ENCODE measurements at regions not wholly inside any gene's neighbourhood (a gene's known extent, or its start where the extent isn't known, plus 50 kb on each side); places are given as distances from the start of the nearest gene placed in this dataset.

GRCh38 chr2:12795851-12796250 lies 79.1 kb downstream of the TRIB2 start:
- DNase-seq: no peak

DNA sequence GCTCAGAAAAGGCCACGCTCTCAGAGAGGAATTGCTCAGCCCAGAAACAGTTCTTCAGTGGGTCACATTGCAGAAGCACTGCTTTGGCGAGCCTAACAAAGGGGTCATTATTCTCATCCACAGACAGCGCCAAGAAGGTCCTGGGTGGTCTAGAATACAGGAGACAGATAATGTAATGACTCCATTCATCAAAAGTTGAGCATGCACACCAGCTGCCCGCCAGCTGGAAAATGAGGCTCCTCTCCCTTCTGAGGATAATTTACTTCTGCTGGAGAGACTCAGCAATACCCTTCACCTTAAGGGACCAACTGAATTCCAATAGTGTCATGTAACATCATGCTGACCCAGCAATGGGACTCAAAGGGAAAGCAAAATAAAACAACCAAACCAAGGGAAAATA lies 79.9 kb downstream of the TRIB2 start:
- no peak for DNase-seq

- no peak for DNase-seq
These were observed 81.1 kb downstream of the TRIB2 start for GRCh38 chr2:12797815-12798214.

DNA sequence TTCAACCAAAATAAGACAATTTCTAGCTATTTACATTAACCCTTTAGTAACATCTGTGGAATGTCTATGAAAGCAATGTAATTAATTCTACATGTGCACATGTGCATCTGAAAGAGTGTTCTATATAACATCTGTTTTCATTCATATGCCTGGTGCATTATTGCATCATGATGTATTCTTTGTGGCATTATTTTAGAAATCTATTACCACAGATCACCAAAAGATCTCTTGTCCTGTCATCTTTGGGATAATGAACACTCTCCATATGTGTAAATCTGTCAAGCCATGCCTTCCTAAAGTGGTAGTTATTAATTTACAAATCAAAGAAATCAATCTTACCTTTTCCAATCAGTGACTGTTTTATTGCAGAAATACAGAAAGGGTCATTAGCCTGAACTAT lies 86.9 kb downstream of the TRIB2 start:
- no peak for DNase-seq

DNA sequence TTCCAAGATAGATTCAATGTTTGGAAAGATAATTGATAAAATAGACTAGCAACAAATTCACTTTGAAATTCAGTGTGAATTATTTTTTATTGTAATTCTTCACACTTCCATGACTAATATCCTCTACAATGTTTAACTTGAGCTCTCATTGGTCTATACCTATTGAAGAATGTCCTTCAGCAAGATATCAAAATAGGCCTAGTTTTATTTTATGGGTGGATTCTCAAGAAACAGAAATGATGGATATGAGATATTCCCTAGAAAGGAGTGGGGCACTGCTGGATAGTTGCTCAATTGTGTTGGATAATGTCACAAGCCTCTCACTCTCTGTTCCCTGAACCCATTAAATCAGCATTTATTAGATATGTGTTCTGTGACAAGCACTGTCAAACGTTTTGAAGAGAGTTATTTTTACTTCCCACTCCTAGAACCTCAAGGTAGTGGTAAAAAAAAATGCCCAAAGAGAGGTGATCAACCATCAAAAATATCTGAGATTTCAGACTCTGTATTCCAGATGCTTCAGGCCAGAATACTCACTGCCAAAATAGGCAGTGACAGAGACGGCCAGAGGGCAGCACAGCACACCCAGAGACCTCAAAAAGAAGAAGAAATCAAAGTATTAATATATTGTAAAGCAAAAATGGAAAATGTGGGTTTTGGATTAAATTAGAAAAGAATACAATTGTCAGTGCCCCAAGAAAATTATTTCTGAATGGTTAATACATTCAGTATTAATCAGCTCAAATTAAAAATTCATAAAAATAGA lies 87.5 kb downstream of the TRIB2 start:
- no peak for DNase-seq

- no peak for DNase-seq
These were observed 88.3 kb downstream of the TRIB2 start for GRCh38 chr2:12805033-12805432.

- DNase-seq: no peak
These were observed 90.0 kb downstream of the TRIB2 start for GRCh38 chr2:12806549-12807242.

- no peak for DNase-seq
These were observed 91.4 kb downstream of the TRIB2 start for GRCh38 chr2:12807907-12808810.

DNA sequence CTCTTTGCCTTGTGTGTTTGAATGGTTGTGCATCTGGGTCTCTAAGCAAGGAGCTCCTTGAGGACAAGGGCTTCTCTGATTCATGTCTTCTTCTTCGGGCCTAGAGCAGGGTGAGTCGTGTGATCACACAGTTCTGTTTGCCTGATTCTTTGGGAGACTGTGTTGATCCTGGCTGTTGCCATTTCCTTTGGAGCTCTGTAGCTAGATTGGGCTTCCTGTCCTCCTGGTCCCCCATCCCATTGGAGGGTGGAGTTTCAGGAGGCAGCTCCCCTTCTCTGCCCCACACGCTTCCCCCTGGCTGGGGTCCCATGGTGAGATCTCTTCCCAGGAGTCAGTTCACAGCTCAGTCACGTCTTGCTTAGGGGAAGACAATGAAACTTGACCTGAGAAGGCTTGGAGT lies 92.8 kb downstream of the TRIB2 start:
- no peak for DNase-seq

DNA sequence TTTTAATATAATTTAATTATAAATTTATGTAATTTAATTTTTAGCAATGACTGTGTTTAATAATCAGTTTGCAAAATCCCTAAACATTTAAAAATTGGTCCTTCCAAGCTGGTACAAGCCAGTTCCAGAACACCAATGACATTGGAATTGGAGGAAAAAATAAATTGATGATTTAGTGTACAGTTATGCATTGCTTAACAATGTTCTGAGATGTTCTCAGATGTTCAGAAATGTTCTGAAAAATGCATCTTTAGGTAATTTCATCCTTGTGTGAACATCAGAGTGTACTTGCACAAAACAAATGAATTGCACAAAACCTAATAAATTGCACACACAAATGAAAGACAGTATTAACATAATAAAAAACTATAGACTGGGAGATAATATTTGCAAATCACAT lies 95.2 kb downstream of the TRIB2 start:
- DNase-seq: no peak

DNA sequence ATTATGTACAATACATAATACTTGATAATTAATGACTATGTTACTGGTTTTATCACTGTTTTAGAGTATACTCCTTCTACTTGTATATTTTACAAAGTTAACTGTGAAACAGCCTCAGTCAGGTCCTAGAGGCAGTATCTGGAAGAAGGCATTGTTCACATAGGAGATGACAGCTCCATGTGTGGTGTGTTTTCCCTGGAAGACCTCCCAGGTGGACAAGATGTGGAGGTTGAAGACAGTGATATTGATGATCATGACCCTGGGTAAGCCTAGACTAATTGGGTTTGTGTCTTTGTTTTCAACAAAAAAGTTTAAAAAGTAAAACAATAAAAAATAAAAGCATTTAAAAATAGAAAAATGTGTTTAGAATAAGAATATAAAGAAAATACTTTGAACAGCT lies 96.4 kb downstream of the TRIB2 start:
- DNase-seq: no peak

DNA sequence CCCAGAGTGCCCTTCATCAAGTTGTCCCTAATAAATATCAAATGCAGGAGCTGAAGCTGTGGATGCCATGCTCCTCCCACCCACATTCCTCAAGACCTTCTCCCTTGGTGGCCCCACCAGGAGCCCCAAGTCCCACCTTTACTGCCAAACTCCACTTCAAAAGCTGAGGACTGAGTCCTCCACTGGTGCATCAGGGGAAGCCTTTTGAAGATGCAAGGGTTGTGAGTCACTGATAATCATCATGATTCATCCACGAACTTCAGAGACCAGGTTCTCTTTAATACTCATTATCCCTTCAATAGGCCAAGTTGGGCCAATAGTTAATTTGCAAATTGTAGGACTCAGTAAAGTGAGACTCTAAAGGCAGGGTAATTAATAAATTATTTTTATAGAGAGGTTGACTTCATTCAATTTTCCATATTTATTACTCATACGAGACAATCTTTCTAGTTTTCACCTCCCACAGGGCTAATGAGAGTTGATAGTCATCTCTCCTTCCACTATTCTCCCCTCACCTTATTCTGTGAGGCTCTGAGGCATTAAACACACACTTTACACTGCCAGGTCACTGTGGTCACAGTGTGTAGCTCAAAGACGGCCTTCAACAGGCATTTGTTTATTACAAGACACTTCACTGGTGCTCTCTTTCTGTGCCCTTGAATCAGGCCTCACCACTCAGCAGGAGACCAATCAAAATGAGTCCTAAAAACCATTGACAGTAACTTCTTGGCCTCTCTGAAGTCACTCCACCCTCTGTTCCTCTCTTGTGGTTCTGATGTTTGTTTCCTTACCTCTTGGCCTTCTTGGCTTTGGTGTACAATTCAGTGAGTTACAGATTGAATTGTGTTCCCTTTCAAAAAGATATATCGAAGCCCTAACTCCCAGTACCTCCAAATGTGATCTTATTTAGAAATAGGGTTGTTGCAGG lies 99.9 kb downstream of the TRIB2 start:
- DNase-seq: no peak

- no peak for DNase-seq
These were observed 101.1 kb downstream of the TRIB2 start for GRCh38 chr2:12817870-12818269.

DNA sequence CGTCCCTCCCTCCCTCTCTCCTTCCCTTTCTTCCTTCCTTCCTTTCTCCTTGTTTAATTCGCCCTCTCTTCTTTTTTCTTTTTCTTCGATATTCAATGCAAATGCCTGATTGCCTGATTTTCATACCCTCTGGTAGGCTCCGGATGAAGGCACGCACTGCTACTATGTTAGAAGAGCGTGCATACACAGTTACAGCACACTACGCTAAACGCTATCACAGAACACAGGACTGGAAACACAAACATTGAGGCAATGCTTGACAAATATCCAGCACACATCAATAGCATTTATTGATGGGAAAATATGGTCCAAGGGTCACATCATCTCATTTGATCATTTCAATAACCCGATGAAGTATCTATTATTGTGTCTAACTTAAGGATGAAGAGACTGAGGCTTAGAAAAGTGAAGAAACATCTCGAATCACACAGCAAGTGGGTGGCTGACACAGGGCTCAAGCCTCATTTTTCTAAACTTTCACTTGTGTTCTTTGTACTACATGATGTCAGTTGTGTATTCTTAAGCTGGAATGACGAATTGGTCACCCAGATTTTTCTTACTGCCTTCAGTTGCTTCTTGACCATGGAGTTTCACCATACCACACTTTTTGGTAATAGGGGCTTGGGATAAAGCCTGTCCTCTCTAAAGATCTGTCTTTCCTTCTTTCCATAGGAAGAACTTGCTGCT lies 101.8 kb downstream of the TRIB2 start:
- DNase-seq: no peak

DNA sequence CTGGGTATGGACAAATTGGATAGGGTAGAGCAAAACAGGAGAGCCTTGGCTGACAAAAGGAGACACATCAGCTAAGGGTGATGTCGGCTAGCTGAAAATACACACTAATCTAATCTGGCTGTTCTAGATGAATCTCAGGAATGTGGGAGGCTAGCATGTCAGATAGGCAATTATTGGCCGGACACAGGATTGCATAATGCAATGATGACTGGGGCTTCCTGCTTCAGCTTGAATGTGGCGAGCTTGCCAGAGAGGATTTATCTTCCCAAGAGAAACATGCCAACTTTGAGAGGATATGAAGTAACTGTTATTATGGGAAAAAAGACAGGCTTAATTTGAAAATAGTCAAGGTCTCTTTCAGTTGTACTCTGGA lies 102.4 kb downstream of the TRIB2 start:
- no peak for DNase-seq

GRCh38 chr2:12819721-12820120 lies 103.0 kb downstream of the TRIB2 start:
- no peak for DNase-seq

- no peak for DNase-seq
These were observed 104.9 kb downstream of the TRIB2 start for GRCh38 chr2:12821656-12822055.

- DNase-seq: no peak
These were observed 107.6 kb downstream of the TRIB2 start for GRCh38 chr2:12824351-12824777.

DNA sequence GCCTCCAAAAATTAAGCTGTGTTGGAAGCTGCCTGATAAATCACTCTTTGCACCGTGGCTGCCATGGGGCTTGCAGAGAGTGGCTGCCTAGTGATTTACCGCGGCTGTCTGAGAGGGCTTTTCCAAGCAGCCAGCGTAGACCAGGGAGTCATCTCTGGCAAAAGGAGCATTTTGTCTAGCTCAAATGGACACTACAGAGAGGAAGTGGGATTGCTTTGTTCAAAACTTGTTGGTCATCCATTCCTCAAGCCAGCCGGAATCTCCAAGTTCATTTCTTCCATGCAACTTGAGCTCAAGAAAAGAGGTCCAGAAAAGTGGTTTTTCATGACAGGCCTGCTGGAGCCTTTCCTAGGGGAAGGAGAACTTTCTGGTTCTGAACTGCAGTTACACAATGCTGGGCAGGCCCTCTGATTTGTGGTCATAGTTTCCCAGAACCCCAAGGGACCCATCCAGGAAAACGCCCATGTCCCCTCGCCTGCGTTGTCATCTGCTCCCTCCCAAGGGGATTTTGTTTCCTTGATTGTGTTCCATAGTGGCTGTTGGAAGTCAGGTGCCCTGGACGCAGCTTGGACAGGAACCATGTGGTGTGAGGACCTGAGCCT lies 108.1 kb downstream of the TRIB2 start:
- DNase-seq: no peak

DNA sequence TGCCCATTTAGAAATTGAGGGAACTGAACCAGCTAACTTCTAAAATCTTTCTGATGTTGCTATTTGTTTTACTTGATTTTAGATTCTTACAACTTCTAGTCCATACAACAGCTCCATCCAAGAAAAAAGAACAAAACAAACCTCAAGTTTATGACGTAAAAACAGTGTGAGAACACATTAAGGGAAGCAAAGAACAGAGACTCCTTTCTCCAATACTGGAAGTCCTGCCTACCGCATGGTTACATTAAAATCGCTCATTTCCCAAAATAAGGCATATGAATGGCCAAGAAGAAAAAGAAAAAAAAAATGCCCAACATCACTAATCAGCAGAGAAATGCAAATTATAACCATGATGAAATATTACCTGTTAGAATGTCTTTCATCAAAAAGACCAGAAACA lies 110.0 kb downstream of the TRIB2 start:
- DNase-seq: no peak

GRCh38 chr2:12827721-12828120 lies 111.0 kb downstream of the TRIB2 start:
- DNase-seq: no peak
